A549 (cell line): ENCODE measurements at regions not wholly inside any gene's neighbourhood (a gene's known extent, or its start where the extent isn't known, plus 50 kb on each side); places are given as distances from the start of the nearest gene placed in this dataset.
A peak's percentile ranks its signal among the peaks of the same experiment; 100 is the strongest.

Source experiments
- ATAC-seq, 2 experiments: fragments of 200-7000 bp in 1 of 2; fragments of >200 bp in 1 of 2; cut with Nextera tagmentation in 1 of 2; cut with Tn5 transposase in 1 of 2; 3 replicates each; pipeline versions ENCODE4 v1.8.0 to v1.9.1; 2018 to 2020; ENCODE audit warnings: mild to moderate bottlenecking in 1 of 2, moderate library complexity in 1 of 2
- CTCF ChIA-PET: fragments of 300-600 bp; sonication (Branson Sonifier 250); formaldehyde crosslinking; extraction: SDS; loops from one replicate; lab custom pipeline; 2021; ENCODE audit warnings: antibody characterized with exemption, inconsistent platforms; lab: Yijun Ruan, JAX
- POLR2A ChIA-PET: fragments of 350-600 bp; formaldehyde crosslinking; extraction: SDS; loops from one replicate; lab custom pipeline; 2021; ENCODE audit warnings: antibody characterized with exemption, inconsistent platforms; lab: Yijun Ruan, JAX
- DNase-seq, 2 experiments: peaks; one replicate each; pipeline versions ENCODE4 v3.0.0 to v3.0.0-alpha.2; 2011 to 2016; ENCODE audit warnings: low read depth in 1 of 2, low spot score in 1 of 2
- FAIRE-seq: peaks from 2 replicates; lab custom pipeline; 2011; peaks lifted over from hg19 to GRCh38; lab: Jason Lieb, UNC
- H3K27ac ChIP-seq, 2 experiments: fragments of >200 bp; sonication (Bioruptor Twin); formaldehyde crosslinking; 3 replicates each; pipeline ENCODE4 v1.5.1; 2016 to 2017
- H3K4me1 ChIP-seq: fragments of >200 bp; sonication (Bioruptor Twin); formaldehyde crosslinking; 3 replicates; pipeline ENCODE4 v1.6.1; 2016
- H3K4me2 ChIP-seq: fragments of >200 bp; sonication (Bioruptor Twin); formaldehyde crosslinking; 3 replicates; pipeline ENCODE4 v1.6.1; 2016
- H3K4me3 ChIP-seq: fragments of >200 bp; sonication (Bioruptor Twin); formaldehyde crosslinking; 3 replicates; pipeline ENCODE4 v1.5.1; 2016
- H3K9me3 ChIP-seq: fragments of >200 bp; sonication (Bioruptor Twin); formaldehyde crosslinking; 3 replicates; pipeline ENCODE4 v1.6.1; 2016
- CBX8 ChIP-seq: fragments of 200-600 bp; sonication (generic); IDR thresholded peaks from 2 replicates; pipeline ENCODE4 v1.6.1; 2016
- CEBPB ChIP-seq, 2 experiments: fragments of >200 bp in 1 of 2; sonication (Bioruptor Twin) in 1 of 2; formaldehyde crosslinking in 1 of 2; IDR thresholded peaks; 2 replicates each; pipeline ENCODE4 v1.6.1; 2012 to 2016
- EP300 ChIP-seq, 2 experiments: fragments of >200 bp; sonication (Bioruptor Twin); formaldehyde crosslinking; IDR thresholded peaks; 2 replicates in 1 of 2; 3 replicates in 1 of 2; pipeline ENCODE4 v1.6.1; 2016 to 2017
- FOSB ChIP-seq: fragments of 250-450 bp; sonication (Bioruptor Pico); IDR thresholded peaks from 2 replicates; pipeline ENCODE4 v1.5.0; 2020; ENCODE audit warnings: mild to moderate bottlenecking, moderate library complexity
- FOSL2 ChIP-seq, 2 experiments: fragments of 450-650 bp in 1 of 2; fragments of >200 bp in 1 of 2; sonication (Bioruptor Twin) in 1 of 2; formaldehyde crosslinking; IDR thresholded peaks; 2 replicates each; pipeline versions ENCODE4 v1.5.0 to v1.6.1; 2016 to 2020; ENCODE audit warnings: mild to moderate bottlenecking in 1 of 2, moderate library complexity in 1 of 2
- FOXS1 ChIP-seq: fragments of 250-450 bp; sonication (Bioruptor Pico); IDR thresholded peaks from 2 replicates; pipeline ENCODE4 v1.5.0; 2020; ENCODE audit warnings: mild to moderate bottlenecking, moderate library complexity
- HES2 ChIP-seq: fragments of >200 bp; sonication (Bioruptor Twin); formaldehyde crosslinking; IDR thresholded peaks from 2 replicates; pipeline ENCODE4 v1.6.1; 2016
- JUN ChIP-seq, 2 experiments: fragments of >200 bp; sonication (Bioruptor Twin); formaldehyde crosslinking; IDR thresholded peaks; 2 replicates in 1 of 2; 3 replicates in 1 of 2; pipeline ENCODE4 v1.6.1; 2016 to 2017
- JUNB ChIP-seq: fragments of >200 bp; sonication (Bioruptor Twin); formaldehyde crosslinking; IDR thresholded peaks from 2 replicates; pipeline ENCODE4 v1.6.1; 2016
- NR3C1 ChIP-seq: fragments of >200 bp; sonication (Bioruptor Twin); formaldehyde crosslinking; IDR thresholded peaks from 3 replicates; pipeline ENCODE4 v1.6.1; 2017
- POLR2AphosphoS2 ChIP-seq: conservative IDR thresholded peaks from 2 replicates; pipeline ENCODE4 v1.6.1; 2012; ENCODE audit warnings: low read length, improper control_type of control experiment, inconsistent platforms
- RARB ChIP-seq: fragments of 250-450 bp; sonication (Bioruptor Pico); IDR thresholded peaks from 2 replicates; pipeline ENCODE4 v1.8.0; 2021; ENCODE audit warnings: mild to moderate bottlenecking, moderate library complexity
- RCOR1 ChIP-seq: fragments of 150-350 bp; IDR thresholded peaks from 2 replicates; pipeline ENCODE4 v1.6.1; 2014; ENCODE audit warnings: antibody characterized with exemption, low read length, low read depth
- SREBF2 ChIP-seq: fragments of 450-650 bp; IDR thresholded peaks from 2 replicates; pipeline ENCODE4 v1.6.1; 2014; ENCODE audit warnings: mild to moderate bottlenecking, moderate library complexity
- TFCP2L1 ChIP-seq: fragments of 250-450 bp; sonication (Bioruptor Pico); IDR thresholded peaks from 2 replicates; pipeline ENCODE4 v1.5.0; 2021; ENCODE audit warnings: mild to moderate bottlenecking
- WGBS: methylation state at CpG from one replicate; pipeline ENCODE4 v1.1.6; 2017; ENCODE audit errors: missing lambda C conversion rate; 5-methylcytosine and 5-hydroxymethylcytosine counted together
- TF ChIP-seq, protein P1 (sequence below): fragments of >200 bp; sonication (Bioruptor Twin); formaldehyde crosslinking; IDR thresholded peaks from 3 replicates; pipeline ENCODE4 v1.6.1; 2016
- TF ChIP-seq, protein P2 (sequence below): fragments of >200 bp; sonication (Bioruptor Twin); formaldehyde crosslinking; IDR thresholded peaks from 3 replicates; pipeline ENCODE4 v1.5.1; 2016
- TF ChIP-seq, protein P3 (sequence below): fragments of 200-600 bp; sonication (generic); IDR thresholded peaks from 2 replicates; pipeline ENCODE4 v1.6.1; 2016; ENCODE audit warnings: antibody characterized with exemption, mild to moderate bottlenecking, moderate library complexity

- peaks cover 49% of the 10 kb centered on the region for H3K4me1 ChIP-seq
- WGBS = 91% methylated on average over 1 of the region's 1 CpG
- no peak overlapping the region for H3K4me3 ChIP-seq
- CTCF ChIA-PET = interaction anchor here (0.7 kb wide), 1 partner anchor 23 kb away, joined by 3 read pairs; no protein-coding TSS in a partner anchor
- H3K9me3 ChIP-seq = no peaks in the 10 kb centered on the region
- ATAC-seq = no peak
- H3K4me2 ChIP-seq = no peak overlapping the region
- FAIRE-seq = no peak
- no peak for DNase-seq
- no peak for TF ChIP-seq RARB (CRISPR knock-in tag)
- TF ChIP-seq, protein P1, sequence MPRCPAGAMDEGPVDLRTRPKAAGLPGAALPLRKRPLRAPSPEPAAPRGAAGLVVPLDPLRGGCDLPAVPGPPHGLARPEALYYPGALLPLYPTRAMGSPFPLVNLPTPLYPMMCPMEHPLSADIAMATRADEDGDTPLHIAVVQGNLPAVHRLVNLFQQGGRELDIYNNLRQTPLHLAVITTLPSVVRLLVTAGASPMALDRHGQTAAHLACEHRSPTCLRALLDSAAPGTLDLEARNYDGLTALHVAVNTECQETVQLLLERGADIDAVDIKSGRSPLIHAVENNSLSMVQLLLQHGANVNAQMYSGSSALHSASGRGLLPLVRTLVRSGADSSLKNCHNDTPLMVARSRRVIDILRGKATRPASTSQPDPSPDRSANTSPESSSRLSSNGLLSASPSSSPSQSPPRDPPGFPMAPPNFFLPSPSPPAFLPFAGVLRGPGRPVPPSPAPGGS = no peak
- no peak for TF ChIP-seq CEBPB (IDR thresholded peaks at IDR 0.05)
- no peak for TF ChIP-seq POLR2AphosphoS2
- TF ChIP-seq FOXS1 (CRISPR knock-in tag) = no peak
- TF ChIP-seq FOSB = no peak
- no peak for TF ChIP-seq EP300 (IDR thresholded peaks at IDR 0.05)
- no peak for TF ChIP-seq SREBF2
- TF ChIP-seq RCOR1 = no peak
- no peak for TF ChIP-seq JUNB
- TF ChIP-seq, protein P2, sequence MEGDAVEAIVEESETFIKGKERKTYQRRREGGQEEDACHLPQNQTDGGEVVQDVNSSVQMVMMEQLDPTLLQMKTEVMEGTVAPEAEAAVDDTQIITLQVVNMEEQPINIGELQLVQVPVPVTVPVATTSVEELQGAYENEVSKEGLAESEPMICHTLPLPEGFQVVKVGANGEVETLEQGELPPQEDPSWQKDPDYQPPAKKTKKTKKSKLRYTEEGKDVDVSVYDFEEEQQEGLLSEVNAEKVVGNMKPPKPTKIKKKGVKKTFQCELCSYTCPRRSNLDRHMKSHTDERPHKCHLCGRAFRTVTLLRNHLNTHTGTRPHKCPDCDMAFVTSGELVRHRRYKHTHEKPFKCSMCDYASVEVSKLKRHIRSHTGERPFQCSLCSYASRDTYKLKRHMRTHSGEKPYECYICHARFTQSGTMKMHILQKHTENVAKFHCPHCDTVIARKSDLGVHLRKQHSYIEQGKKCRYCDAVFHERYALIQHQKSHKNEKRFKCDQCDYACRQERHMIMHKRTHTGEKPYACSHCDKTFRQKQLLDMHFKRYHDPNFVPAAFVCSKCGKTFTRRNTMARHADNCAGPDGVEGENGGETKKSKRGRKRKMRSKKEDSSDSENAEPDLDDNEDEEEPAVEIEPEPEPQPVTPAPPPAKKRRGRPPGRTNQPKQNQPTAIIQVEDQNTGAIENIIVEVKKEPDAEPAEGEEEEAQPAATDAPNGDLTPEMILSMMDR = no peak
- TF ChIP-seq, protein P3, sequence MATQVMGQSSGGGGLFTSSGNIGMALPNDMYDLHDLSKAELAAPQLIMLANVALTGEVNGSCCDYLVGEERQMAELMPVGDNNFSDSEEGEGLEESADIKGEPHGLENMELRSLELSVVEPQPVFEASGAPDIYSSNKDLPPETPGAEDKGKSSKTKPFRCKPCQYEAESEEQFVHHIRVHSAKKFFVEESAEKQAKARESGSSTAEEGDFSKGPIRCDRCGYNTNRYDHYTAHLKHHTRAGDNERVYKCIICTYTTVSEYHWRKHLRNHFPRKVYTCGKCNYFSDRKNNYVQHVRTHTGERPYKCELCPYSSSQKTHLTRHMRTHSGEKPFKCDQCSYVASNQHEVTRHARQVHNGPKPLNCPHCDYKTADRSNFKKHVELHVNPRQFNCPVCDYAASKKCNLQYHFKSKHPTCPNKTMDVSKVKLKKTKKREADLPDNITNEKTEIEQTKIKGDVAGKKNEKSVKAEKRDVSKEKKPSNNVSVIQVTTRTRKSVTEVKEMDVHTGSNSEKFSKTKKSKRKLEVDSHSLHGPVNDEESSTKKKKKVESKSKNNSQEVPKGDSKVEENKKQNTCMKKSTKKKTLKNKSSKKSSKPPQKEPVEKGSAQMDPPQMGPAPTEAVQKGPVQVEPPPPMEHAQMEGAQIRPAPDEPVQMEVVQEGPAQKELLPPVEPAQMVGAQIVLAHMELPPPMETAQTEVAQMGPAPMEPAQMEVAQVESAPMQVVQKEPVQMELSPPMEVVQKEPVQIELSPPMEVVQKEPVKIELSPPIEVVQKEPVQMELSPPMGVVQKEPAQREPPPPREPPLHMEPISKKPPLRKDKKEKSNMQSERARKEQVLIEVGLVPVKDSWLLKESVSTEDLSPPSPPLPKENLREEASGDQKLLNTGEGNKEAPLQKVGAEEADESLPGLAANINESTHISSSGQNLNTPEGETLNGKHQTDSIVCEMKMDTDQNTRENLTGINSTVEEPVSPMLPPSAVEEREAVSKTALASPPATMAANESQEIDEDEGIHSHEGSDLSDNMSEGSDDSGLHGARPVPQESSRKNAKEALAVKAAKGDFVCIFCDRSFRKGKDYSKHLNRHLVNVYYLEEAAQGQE = no peak
- TF ChIP-seq TFCP2L1 (CRISPR knock-in tag) = no peak
- TF ChIP-seq HES2 = no peak
- H3K27ac ChIP-seq = no peak overlapping the region
- POLR2A ChIA-PET = no interaction called here
Measured at GRCh38 chr5:143918961-143919360, 107.0 kb downstream of the HMHB1 start.

DNA sequence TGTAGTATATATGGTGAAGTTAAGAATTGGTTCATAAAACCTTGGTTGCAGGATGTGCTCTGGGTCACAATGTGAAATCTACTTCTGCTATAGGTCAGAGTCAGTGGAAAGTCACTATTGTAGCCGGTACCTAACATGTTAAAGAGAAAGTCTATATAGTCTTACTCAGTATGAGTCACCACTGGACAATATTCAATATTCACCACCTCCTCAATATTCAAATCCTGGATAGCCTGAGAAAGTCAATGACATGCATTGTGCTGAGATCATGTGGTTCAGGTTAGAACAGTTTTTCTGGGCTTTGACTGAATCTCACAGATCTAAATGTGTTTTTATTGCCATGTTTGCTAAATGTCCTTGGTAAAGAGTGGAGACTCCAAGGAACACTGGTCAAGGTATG is 108.8 kb downstream of the HMHB1 start:
- Histone ChIP-seq H3K4me1 (peaks cover 48% of the 10 kb centered on the region), H3K9me3 (no peaks in the 10 kb centered on the region), H3K27ac (peak overlapping the region; percentile 78 to 89), H3K4me3 (no peak overlapping the region), H3K4me2 (peak overlapping the region; percentile 69)
- FAIRE-seq = peak; percentile 39
- peak in 1 of 2 experiments; percentile 33; a peak in 2 of 6 replicates for ATAC-seq
- TF ChIP-seq FOSL2 (IDR thresholded peaks at IDR 0.05) (no peak), FOSL2 (CRISPR knock-in tag; IDR thresholded peaks at IDR 0.05) (peak; percentile 80), JUN (IDR thresholded peaks at IDR 0.05) (no peak), CBX8 (no peak), CEBPB (IDR thresholded peaks at IDR 0.05) (peak in 1 of 2 experiments; percentile 37; a peak in 1 of 4 replicates), NR3C1 (no peak)
- ChIA-PET POLR2A (interaction anchor here (1.0 kb wide), 1 partner anchor 7 kb away, joined by 3 read pairs; no protein-coding TSS in a partner anchor), CTCF (no interaction called here)
- WGBS = 0% methylated on average over 1 of the region's 1 CpG
- DNase-seq = no peak
